RWPE1 (cell line): ENCODE measurements at regions not wholly inside any gene's neighbourhood (a gene's known extent, or its start where the extent isn't known, plus 50 kb on each side); places are given as distances from the start of the nearest gene placed in this dataset.

Experiments used
- CTCF ChIA-PET: fragments of 350-600 bp; sonication (Branson Sonifier 250); formaldehyde crosslinking; extraction: SDS; loops from one replicate; lab custom pipeline; 2021; lab: Yijun Ruan, JAX
- POLR2A ChIA-PET: fragments of 400-600 bp; formaldehyde crosslinking; extraction: SDS; loops from one replicate; lab custom pipeline; 2020; ENCODE audit warnings: antibody characterized with exemption; ENCODE audit not compliant: low non-redundant PET; lab: Yijun Ruan, JAX
- DNase-seq: peaks from one replicate; pipeline ENCODE4 v3.0.0; 2012; ENCODE audit warnings: low spot score
- H3K27ac ChIP-seq: fragments of 450-650 bp; 2 replicates; pipeline ENCODE4 v1.5.1; 2017
- CTCF ChIP-seq: fragments of 450-650 bp; conservative IDR thresholded peaks from 2 replicates; pipeline ENCODE4 v1.5.1; 2017; ENCODE audit warnings: low read depth, mild to moderate bottlenecking

- ChIA-PET CTCF (interaction anchor here (0.8 kb wide), 1 partner anchor 38 kb away, joined by 3 read pairs; no protein-coding TSS in a partner anchor), POLR2A (no interaction called here)
- no peak overlapping the region for H3K27ac ChIP-seq
- no peak for TF ChIP-seq CTCF
- no peak for DNase-seq
These were observed 121.0 kb upstream of the TBX20 start for GRCh38 chr7:35374858-35375257.

- POLR2A ChIA-PET, result no interaction called here
- DNase-seq, result no peak
- TF ChIP-seq CTCF, result no peak
- CTCF ChIA-PET, result interaction anchor here (0.6 kb wide), 1 partner anchor 17 kb away, joined by 4 read pairs; no protein-coding TSS in a partner anchor
- no peak overlapping the region for H3K27ac ChIP-seq
These were observed 117.3 kb upstream of the TBX20 start for GRCh38 chr7:35371221-35371620.

- ChIA-PET POLR2A (no interaction called here), CTCF (interaction anchor here (0.6 kb wide), 1 partner anchor 17 kb away, joined by 4 read pairs; no protein-coding TSS in a partner anchor)
- H3K27ac ChIP-seq, result no peak overlapping the region
- TF ChIP-seq CTCF, result no peak
- DNase-seq, result no peak
These were observed 116.8 kb upstream of the TBX20 start for GRCh38 chr7:35370687-35371086.

GRCh38 chr7:35366167-35367155, 112.6 kb upstream of the TBX20 start:
- ChIA-PET CTCF (interaction anchor here (0.6 kb wide), 1 partner anchor 32 kb away, joined by 3 read pairs; no protein-coding TSS in a partner anchor), POLR2A (no interaction called here)
- no peak for TF ChIP-seq CTCF

GRCh38 chr7:35365523-35365922, 111.6 kb upstream of the TBX20 start:
- POLR2A ChIA-PET, result no interaction called here
- TF ChIP-seq CTCF, result no peak
- CTCF ChIA-PET, result no interaction called here
- no peak for DNase-seq
- H3K27ac ChIP-seq, result no peak overlapping the region

More at GRCh38 chr7:35366167-35367155, 112.6 kb upstream of the TBX20 start:
- H3K27ac ChIP-seq, result no peak overlapping the region
- no peak for DNase-seq

- no peak for DNase-seq
- POLR2A ChIA-PET, result no interaction called here
- CTCF ChIA-PET, result interaction anchor here (0.6 kb wide), 1 partner anchor 437 kb away, joined by 3 read pairs; no protein-coding TSS in a partner anchor
- no peak overlapping the region for H3K27ac ChIP-seq
- no peak for TF ChIP-seq CTCF
These were observed 108.4 kb upstream of the TBX20 start for GRCh38 chr7:35362341-35362740.
